Neural crest cell (in vitro differentiated cells): ENCODE measurements at regions not wholly inside any gene's neighbourhood (a gene's known extent, or its start where the extent isn't known, plus 50 kb on each side); places are given as distances from the start of the nearest gene placed in this dataset.

Experiments used
- DNase-seq: peaks from one replicate; pipeline ENCODE4 v3.0.0; 2021; ENCODE audit warnings: low read depth, mixed read lengths, low spot score
- H3K27ac Mint-ChIP-seq: one replicate; pipeline ENCODE4 v1.8.0; 2021; ENCODE audit warnings: mild to moderate bottlenecking, mixed read lengths; ENCODE audit not compliant: unreplicated experiment
- H3K27me3 Mint-ChIP-seq: 2 replicates; pipeline ENCODE4 v1.8.0; 2021; ENCODE audit warnings: low read depth, mild to moderate bottlenecking, mixed read lengths
- H3K36me3 Mint-ChIP-seq: 2 replicates; pipeline ENCODE4 v1.8.0; 2021; ENCODE audit warnings: low read depth, mild to moderate bottlenecking, mixed read lengths
- H3K4me1 Mint-ChIP-seq: 2 replicates; pipeline ENCODE4 v1.8.0; 2021; ENCODE audit warnings: mixed read lengths
- H3K4me3 Mint-ChIP-seq: one replicate; pipeline ENCODE4 v1.8.0; 2021; ENCODE audit warnings: mild to moderate bottlenecking, mixed read lengths
- H3K9me3 Mint-ChIP-seq: 2 replicates; pipeline ENCODE4 v1.8.0; 2021; ENCODE audit warnings: mixed read lengths
- TF ChIP-seq, protein P1 (sequence below): fragments of 200-600 bp; sonication (generic); conservative IDR thresholded peaks from 2 replicates; pipeline ENCODE4 v1.5.0; 2021; ENCODE audit warnings: antibody characterized with exemption, mild to moderate bottlenecking

DNA sequence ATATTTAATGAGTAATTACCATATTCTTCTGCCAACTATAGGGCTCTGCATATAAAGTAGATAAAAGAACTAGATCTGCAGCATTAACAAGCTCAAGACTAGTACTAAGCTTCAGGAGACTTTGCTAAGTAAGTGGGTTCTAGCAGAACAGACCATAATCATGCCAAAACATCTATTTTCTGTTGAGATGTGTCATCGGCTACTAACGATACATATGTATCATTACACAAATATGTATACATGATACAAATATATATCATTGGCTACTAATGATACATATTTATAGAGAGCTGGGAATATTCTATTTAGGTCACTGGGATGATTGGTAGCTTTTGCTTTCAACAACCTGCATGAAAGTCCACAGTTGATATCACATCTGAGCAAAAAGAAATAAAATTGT, 185.8 kb upstream of the DCBLD2 start:
- Mint-ChIP-seq H3K36me3 (no peaks in the 10 kb centered on the region), H3K27me3 (peaks cover 28% of the 10 kb centered on the region), H3K27ac (no peak overlapping the region), H3K4me3 (no peak overlapping the region), H3K4me1 (no peaks in the 10 kb centered on the region), H3K9me3 (peaks cover 2% of the 10 kb centered on the region)
- no peak for DNase-seq
- TF ChIP-seq, protein P1, sequence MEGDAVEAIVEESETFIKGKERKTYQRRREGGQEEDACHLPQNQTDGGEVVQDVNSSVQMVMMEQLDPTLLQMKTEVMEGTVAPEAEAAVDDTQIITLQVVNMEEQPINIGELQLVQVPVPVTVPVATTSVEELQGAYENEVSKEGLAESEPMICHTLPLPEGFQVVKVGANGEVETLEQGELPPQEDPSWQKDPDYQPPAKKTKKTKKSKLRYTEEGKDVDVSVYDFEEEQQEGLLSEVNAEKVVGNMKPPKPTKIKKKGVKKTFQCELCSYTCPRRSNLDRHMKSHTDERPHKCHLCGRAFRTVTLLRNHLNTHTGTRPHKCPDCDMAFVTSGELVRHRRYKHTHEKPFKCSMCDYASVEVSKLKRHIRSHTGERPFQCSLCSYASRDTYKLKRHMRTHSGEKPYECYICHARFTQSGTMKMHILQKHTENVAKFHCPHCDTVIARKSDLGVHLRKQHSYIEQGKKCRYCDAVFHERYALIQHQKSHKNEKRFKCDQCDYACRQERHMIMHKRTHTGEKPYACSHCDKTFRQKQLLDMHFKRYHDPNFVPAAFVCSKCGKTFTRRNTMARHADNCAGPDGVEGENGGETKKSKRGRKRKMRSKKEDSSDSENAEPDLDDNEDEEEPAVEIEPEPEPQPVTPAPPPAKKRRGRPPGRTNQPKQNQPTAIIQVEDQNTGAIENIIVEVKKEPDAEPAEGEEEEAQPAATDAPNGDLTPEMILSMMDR, result no peak

DNA sequence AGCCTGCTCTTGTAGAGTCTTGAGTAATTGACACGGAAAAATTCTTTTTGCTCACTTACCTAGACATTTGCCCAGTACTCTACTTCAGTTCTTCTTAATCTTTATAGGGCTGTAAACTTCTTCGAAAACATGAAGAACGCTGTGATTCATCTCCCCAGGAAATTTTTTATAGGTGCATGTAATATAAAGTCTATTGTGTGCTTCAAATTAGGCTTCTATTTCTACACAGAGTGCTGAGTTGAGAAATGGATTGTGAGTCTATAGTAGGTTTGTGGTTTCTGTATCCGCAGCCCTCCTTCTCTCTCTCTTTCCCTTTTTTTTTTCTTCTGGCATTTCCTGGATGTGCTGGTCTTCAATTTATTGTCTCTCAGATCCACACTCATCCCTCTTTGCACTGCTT, 183.3 kb upstream of the DCBLD2 start:
- no peaks in the 10 kb centered on the region for H3K4me1 Mint-ChIP-seq
- no peak overlapping the region for H3K27ac Mint-ChIP-seq
- no peaks in the 10 kb centered on the region for H3K36me3 Mint-ChIP-seq
- peaks cover 23% of the 10 kb centered on the region for H3K27me3 Mint-ChIP-seq
- no peak overlapping the region for H3K4me3 Mint-ChIP-seq
- H3K9me3 Mint-ChIP-seq, result peaks cover under 1% of the 10 kb centered on the region
- TF ChIP-seq, protein P1, result no peak
- DNase-seq, result no peak

DNA sequence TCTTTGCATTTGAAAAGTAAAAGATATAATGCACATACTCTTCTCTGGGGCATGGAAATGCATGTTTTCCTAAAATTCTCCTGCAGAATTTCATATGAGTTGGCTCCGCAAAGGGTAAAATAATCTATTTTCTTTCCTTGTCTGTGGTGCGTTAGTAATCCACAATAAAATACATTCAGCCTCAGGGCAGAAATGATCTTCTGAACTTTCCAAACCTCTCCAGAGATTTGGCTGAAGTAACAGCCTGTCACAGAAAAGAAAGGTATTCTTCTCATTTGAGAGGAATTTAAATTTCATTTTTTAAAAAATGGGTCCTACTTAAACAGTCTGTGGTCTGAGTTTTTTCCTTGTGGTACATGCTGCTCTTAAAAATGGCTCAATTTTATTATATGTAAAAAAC, 182.7 kb upstream of the DCBLD2 start:
- Mint-ChIP-seq H3K4me3 (no peak overlapping the region), H3K9me3 (no peaks in the 10 kb centered on the region), H3K4me1 (no peaks in the 10 kb centered on the region), H3K27ac (no peak overlapping the region), H3K27me3 (peaks cover 22% of the 10 kb centered on the region), H3K36me3 (no peaks in the 10 kb centered on the region)
- no peak for DNase-seq
- TF ChIP-seq, protein P1, result no peak

DNA sequence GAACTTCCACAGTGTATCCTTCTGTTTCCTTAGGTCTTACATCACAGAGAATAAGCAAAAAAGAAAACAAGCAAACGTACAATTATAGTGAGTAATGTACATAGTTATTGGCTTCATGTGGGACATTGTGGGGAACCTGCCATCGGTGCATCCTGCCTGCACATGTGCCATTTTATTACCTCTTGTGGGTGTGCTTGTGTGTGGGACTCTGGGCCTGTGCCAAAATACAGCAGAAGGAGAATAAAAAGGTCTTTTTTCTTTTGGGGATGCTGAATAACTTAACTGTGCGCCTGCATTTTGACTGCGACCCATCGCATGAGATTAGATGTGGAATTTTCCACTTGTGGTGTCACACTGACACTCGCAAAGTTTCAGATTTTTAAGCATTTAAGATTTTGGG, 169.6 kb upstream of the DCBLD2 start:
- DNase-seq, result no peak
- Mint-ChIP-seq H3K4me3 (no peak overlapping the region), H3K4me1 (no peaks in the 10 kb centered on the region), H3K36me3 (no peaks in the 10 kb centered on the region), H3K27me3 (peaks cover 16% of the 10 kb centered on the region), H3K27ac (no peak overlapping the region), H3K9me3 (peaks cover 4% of the 10 kb centered on the region)
- TF ChIP-seq, protein P1, result no peak

DNA sequence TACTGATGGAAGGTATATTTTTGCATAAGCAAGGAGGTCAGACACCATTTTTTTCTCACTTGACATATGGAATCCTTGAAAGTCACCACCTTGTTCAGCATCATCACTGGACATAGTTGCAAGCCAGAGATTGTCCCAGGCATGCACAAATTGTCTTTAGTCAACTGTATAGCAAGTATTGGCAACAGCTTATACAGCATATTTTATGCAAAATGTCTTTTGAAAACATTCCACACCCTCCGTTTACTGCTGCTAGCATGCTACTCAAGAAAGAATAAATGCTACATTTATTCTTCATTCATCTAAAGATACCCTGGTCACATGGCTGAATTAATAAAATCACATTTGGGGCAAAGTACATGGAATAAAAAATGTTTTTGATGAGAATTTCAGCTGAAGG, 168.5 kb upstream of the DCBLD2 start:
- H3K27me3 Mint-ChIP-seq, result peaks cover 23% of the 10 kb centered on the region
- peaks cover 5% of the 10 kb centered on the region for H3K9me3 Mint-ChIP-seq
- no peaks in the 10 kb centered on the region for H3K4me1 Mint-ChIP-seq
- TF ChIP-seq, protein P1, result no peak
- no peak overlapping the region for H3K4me3 Mint-ChIP-seq
- no peak overlapping the region for H3K27ac Mint-ChIP-seq
- no peak for DNase-seq
- no peaks in the 10 kb centered on the region for H3K36me3 Mint-ChIP-seq

DNA sequence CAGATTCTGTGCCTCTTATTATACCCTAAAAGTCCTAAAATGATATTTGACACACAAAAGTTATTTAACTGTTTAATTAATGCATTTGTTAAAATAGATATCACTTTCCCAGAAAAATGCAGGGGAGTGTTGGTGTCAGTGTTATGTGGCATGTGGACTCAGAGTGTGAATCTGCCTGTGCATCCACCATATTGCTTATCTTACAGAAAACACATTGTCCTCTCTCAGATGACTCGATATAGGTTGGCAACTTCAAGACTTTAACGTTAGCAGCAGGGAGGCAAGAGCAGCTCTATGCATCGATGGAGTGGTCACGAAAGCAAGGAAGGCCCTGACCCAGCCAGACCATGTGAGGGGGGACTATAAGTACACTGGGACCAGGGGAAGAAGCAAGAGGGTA, 165.4 kb upstream of the DCBLD2 start:
- Mint-ChIP-seq H3K27me3 (peaks cover 27% of the 10 kb centered on the region), H3K36me3 (no peaks in the 10 kb centered on the region), H3K4me1 (no peaks in the 10 kb centered on the region), H3K27ac (no peak overlapping the region), H3K4me3 (no peak overlapping the region), H3K9me3 (peaks cover 5% of the 10 kb centered on the region)
- no peak for DNase-seq
- TF ChIP-seq, protein P1, result no peak
